Erythroblast (primary cell): ENCODE measurements at regions not wholly inside any gene's neighbourhood (a gene's known extent, or its start where the extent isn't known, plus 50 kb on each side); places are given as distances from the start of the nearest gene placed in this dataset.
"Not testable (repeated sequence)": the region's sequence is repeated elsewhere in the genome, so short reads cannot be mapped to it uniquely, and the experiment has no call there.

Experiments used
- GATA1 ChIP-seq: IDR thresholded peaks from 2 replicates; pipeline ENCODE4 v1.6.1; 2011; ENCODE audit warnings: low read depth, mild to moderate bottlenecking, control low read depth, low read length, moderate library complexity
- POLR2A ChIP-seq: IDR thresholded peaks from 2 replicates; pipeline ENCODE4 v1.6.1; 2011; ENCODE audit warnings: mild to moderate bottlenecking, low read length

- TF ChIP-seq POLR2A, GATA1: not testable (repeated sequence)
Observed at GRCh38 chr17:64792276-64792675, 127.0 kb downstream of the LRRC37A3 start.
